Ramos (cell line): ENCODE measurements at regions not wholly inside any gene's neighbourhood (a gene's known extent, or its start where the extent isn't known, plus 50 kb on each side); places are given as distances from the start of the nearest gene placed in this dataset.
"Not testable (repeated sequence)": the region's sequence is repeated elsewhere in the genome, so short reads cannot be mapped to it uniquely, and the experiment has no call there.

Experiments
- in situ Hi-C: fragments of 300-500 bp; cut with MboI; formaldehyde crosslinking; loops from one replicate; pipeline ENCODE4 v1.14.3; 2022; ENCODE audit warnings: low sequenced_read_pairs; ENCODE audit not compliant: unreplicated experiment

- in situ Hi-C loops: loop anchor here (25.0 kb wide), 1 partner anchor 253 kb away; no protein-coding TSS in a partner anchor
These were observed 138.0 kb downstream of the CCDC74A start for GRCh38 chr2:131665716-131666115.

DNA sequence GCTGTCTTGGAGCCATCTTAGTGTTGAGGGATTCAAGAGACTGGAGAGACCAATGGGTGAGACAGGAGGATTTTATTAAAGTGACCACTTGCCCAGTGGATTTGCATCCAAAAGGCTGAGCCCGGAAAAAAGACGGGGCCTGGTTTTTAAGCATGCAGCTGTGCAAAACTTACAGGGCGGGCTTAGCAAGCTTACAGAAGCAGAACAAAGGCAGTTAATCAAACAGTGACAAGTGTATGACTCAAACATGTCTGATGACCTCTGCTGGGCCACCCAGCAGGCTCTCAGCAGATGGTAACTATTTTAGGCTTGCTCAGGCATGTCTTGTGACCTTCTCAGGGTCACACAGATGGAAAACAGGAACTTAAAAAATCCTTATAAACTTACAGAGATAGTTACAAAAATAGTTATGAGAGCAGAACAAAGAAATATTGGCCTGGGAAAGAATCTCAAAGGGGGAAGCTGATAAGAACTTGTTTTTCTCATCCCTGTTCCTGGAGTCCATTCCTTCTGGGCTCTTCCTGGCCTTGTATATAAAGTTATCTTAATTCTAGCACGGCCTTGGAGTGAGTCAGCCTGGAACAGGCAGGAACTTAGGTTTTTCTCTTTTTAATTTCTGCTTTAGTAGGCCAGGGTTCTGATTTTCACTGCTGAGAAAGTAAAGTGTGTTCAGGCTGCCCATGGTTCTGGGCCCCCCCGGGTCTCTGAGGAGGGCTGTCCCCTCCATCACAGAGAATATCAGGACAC, 141.3 kb downstream of the CCDC74A start:
- in situ Hi-C loops: loop anchor here (25.0 kb wide), 1 partner anchor 257 kb away; no protein-coding TSS in a partner anchor

DNA sequence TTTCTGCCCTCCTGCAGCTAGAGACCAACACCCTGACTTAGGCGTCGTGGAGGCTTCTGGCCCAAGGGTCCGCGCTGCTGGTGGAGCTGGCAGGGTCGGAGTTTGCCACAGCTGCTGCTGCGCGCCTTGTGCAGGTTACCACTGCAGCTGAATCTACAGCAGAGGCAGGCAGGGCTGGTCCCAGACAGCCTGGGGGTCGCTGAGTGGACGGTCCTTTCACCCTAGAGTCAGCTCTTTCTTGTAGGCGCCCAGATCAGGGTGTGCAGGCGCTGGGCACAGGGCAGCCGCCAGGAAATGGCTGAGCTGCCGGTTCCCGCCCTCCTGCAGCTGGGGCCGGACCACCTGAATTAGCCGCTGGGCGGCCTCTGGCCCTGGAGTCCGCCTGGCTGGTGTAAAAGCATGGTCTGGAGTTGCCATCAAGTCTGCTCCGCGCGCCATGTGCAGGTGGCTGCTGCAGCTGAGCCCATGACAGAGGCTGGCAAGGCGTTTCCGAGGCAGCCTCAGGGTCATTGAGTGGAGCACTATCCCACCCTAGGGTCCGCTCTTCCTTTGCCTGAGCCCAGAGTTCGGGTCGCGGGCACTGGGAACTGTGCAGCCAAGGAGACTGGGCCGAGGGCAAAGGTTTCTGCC, 144.3 kb downstream of the CCDC74A start:
- in situ Hi-C loops: loop anchor here (25.0 kb wide), 1 partner anchor 260 kb away; no protein-coding TSS in a partner anchor

DNA sequence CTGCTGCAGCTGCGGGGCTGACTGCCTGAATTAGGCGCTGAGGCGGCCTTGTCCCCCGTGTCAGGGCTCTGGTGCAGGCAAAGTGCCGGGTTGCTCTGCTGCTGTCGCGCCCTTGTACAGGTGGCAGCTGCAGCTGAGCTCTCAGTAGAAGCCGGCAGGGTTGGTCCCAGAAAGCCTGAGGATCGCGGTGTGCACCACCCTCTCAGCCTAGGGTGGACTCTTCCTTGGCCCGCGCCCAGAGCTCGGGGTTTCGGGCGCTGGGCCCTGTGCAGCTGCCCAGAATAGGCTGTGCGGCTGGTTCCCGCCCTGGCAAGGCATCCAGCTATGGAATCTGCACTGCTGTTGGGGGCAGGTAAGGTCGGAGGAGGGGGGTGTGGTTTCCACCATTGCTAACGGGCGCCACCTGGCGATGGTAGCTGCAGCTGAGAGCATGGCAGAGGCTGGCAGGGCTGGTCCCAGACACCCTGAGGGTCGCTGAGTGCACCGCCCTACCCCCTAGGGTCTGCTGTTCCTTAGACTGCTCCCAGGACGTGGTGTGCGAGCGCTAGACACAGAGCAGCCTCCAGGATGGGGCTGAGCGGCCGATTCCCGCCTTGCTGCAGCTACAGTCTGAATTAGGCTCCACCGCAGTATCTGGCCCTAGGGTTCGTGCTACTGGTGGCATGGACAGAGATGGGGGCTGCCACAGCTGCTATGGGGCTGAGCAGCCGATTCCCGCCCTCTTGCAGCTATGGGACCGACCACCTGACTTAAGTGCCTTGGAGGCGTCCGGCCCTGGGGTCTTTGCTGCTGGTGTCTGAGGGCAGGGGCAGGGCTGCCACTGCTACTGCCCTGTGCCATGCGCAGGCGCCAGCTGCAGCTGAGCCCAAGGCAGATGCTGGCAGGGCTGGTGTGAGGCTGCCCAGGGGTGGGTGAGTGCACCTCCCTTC, 145.0 kb downstream of the CCDC74A start:
- in situ Hi-C loops: loop anchor here (25.0 kb wide), 1 partner anchor 260 kb away; no protein-coding TSS in a partner anchor

DNA sequence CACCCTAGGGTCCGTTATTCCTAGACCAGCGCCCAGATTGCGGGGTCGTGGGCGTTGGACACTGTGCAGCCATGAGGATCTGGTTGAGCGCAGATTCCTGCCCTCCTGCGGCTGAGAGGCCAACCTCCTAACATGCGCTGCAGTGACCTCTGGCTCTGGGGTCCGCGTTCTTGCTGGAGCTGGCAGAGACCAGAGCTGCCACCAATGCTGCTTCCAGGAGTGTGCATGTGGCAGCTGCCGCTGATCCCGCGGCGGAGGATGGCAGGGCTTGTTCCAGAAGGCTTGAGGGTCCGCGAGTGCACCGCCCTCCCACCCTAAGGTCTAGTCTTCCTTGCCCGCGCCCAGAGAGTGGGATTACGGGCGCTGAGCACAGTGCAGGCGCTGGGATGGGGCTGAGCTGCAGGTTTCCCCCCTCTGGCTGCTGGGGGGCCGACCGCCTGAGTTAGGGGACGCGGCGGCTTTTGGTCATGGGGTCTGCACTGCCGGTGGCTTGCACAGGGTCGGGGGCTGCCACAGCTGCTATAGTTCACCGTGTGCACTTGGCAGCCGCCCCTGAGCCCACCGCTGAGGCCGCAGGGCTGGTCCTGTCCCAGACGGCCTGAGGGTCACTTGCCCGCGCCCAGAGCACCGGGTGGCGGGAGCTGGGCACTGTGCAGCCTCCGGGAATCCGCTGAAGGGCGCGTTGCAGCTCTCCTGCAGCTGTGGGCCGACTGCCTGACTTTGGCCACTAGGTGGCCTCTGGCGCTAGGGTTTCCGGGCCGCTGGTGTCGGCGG, 145.9 kb downstream of the CCDC74A start:
- in situ Hi-C loops: loop anchor here (25.0 kb wide), 1 partner anchor 261 kb away; no protein-coding TSS in a partner anchor

DNA sequence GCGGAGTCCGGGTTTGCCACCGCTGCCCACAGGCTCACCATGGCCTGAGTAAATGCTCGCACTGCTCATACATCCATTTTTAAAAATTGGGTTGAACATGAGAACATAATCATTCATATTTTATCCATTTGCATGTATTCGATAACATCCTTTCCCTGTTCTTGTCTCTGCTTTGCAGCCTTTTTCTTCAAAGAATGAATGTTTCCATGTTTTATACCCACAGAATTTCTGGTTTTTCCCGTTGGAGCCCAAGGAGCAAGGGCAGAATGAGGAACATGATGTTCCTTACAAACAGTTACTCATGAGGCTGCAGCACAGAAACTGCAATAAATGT, 146.5 kb downstream of the CCDC74A start:
- in situ Hi-C loops: loop anchor here (25.0 kb wide), 1 partner anchor 262 kb away; no protein-coding TSS in a partner anchor

- in situ Hi-C loops: not testable (repeated sequence)
These were observed 154.0 kb downstream of the CCDC74A start for GRCh38 chr2:131681611-131682121.

- in situ Hi-C loops: no loop called here
These were observed 154.6 kb downstream of the CCDC74A start for GRCh38 chr2:131682122-131682944.

GRCh38 chr2:131682945-131683330, 155.2 kb downstream of the CCDC74A start:
- in situ Hi-C loops: not testable (repeated sequence)

DNA sequence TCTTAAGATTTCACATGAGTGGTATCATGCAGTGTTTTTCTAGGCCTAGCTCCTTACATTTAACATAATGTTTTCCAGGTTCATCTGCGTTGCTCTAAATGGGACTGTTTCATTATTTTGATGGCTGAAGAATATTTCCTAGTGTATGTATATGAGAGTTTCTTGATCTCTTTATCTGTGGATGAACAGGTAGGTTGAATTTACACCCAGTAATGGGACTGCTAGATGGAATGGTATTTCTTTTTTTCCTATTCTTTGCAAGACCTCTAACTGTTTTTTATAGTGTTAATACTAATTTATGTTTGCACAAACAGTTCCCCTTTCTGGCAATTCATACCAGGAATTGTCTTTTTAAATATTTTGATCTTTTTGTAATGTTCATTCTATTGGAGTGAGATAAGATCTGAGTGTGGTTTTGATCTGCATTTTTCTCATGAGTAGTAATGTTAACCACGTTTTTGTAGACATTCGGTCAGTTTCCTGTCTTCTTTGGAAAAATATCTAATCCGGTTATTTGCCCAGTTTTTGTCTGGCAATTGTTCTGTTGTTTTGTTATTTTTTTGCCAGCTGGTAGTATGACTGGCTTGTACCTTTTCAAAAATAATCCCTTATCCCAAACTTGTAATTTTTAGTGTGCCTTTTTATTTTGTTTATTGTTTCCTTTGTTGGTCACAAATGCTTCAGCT, 157.1 kb downstream of the CCDC74A start:
- in situ Hi-C loops: not testable (repeated sequence)

- in situ Hi-C loops: not testable (repeated sequence)
These were observed 158.6 kb downstream of the CCDC74A start for GRCh38 chr2:131686164-131686893.

- in situ Hi-C loops: not testable (repeated sequence)
These were observed 159.2 kb downstream of the CCDC74A start for GRCh38 chr2:131686894-131687238.

DNA sequence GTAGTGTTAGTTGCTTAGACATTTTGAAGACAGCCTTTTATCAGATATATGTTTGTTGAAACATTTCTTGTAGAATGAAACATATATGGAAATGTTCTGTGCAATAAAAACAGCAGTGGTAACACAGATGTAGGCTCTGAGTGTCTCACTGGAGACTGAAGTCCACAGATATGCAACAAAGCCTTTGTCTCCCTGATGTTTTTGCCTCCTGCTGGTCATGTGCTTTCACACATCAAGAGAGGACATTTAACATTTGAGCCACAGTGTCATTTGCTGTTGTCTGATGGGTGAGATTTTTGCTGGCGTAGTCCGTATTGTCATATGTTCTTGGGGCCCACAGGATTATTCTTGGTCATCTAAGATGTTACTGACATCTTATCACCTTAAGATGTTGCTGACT, 161.4 kb downstream of the CCDC74A start:
- in situ Hi-C loops: not testable (repeated sequence)

GRCh38 chr2:131711268-131711667, 183.6 kb downstream of the CCDC74A start:
- in situ Hi-C loops: not testable (repeated sequence)

DNA sequence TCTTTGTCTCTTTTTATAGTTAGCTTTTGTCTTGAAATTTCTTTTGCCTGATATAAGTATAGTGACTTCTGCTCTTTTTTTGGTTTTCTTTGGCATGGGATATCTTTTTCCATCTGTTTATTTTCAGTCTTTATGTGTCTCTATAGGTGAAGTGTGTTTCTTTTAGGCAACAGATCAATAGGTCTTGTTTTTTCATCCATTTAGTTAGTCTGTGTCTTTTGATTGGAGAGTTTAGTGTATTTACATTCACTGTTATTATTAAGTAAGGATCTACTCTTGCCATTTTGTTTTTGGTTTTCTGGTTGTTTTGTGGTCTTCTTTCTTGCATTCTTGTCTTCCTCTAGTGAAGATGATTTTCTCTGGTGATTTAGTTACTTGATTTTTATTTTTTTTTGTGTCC, 190.2 kb downstream of the CCDC74A start:
- in situ Hi-C loops: not testable (repeated sequence)

GRCh38 chr2:131721163-131721562, 193.5 kb downstream of the CCDC74A start:
- in situ Hi-C loops: not testable (repeated sequence)

DNA sequence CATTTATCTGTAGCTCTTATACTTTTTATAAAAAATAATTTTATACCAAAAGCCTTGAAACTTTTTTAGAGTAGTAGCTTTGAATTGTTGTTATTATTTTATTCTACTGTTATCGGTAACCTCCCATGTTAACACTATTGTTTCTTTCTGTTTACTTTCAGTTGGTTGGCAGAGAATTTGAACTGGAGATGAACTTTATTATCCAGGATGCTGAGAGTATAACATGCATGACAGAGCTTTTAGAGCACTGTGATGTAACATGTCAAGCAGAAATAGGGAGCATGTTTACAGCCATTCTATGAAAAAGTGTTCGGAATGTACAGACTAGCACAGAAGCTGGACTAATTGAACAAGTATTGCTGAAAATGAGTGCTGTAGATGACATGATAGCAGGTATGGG, 194.6 kb downstream of the CCDC74A start:
- in situ Hi-C loops: not testable (repeated sequence)

DNA sequence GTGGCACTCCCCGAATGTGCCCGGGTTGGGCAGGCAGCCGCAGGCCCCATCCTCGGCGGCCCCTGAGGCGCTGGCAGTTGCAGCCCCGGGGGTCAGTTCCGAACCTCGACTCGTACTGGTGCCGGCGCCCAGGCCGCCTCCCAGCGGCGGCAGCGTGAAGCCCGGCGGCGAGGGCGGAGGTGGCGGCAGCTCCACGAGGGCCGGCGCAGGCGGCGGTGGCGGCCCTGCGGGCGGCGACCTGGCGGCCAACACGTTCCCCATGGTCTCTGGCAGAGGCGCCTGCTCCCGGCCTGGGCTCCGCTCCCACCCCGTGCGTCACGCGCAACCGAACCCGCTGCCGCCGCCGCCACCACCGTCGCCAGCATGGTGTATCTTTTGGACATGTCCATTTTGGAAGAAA, 196.3 kb downstream of the CCDC74A start:
- in situ Hi-C loops: no loop called here
